Loucy (cell line): ENCODE measurements at regions not wholly inside any gene's neighbourhood (a gene's known extent, or its start where the extent isn't known, plus 50 kb on each side); places are given as distances from the start of the nearest gene placed in this dataset.

Source experiments
- CTCF ChIP-seq: fragments of 200-600 bp; sonication (generic); conservative IDR thresholded peaks from 2 replicates; pipeline ENCODE4 v1.5.1; 2014; ENCODE audit warnings: mild to moderate bottlenecking, antibody characterized with exemption, low read length
- EZH2phosphoT487 ChIP-seq: fragments of 200-600 bp; IDR thresholded peaks from 2 replicates; pipeline ENCODE4 v1.6.1; 2018; ENCODE audit warnings: antibody characterized with exemption, mild to moderate bottlenecking, moderate library complexity, borderline replicate concordance

- no peak; the same call in 1 of the 2 replicates for TF ChIP-seq CTCF
- TF ChIP-seq EZH2phosphoT487 = no peak
Observed at GRCh38 chr12:11580125-11580751, 69.2 kb upstream of the ETV6 start.
